T-cell (primary cell): ENCODE measurements at regions not wholly inside any gene's neighbourhood (a gene's known extent, or its start where the extent isn't known, plus 50 kb on each side); places are given as distances from the start of the nearest gene placed in this dataset.

Source experiments
- ATAC-seq, 4 experiments: fragments of 200-7000 bp in 3 of 4; fragments of 150-1000 bp in 1 of 4; cut with Tn5 transposase; replicated peaks in 1 of 4; 1 replicate in 3 of 4; 2 replicates in 1 of 4; pipeline ENCODE4 v1.10.0; 2021; ENCODE audit warnings: moderate library complexity in 3 of 4, mild to moderate bottlenecking in 2 of 4, moderate number of reproducible peaks in 1 of 4
- CTCF ChIA-PET, 2 donors: fragments of 300-600 bp; sonication (Branson Sonifier 250); formaldehyde crosslinking; loops; one replicate each; lab custom pipeline; 2022; ENCODE audit warnings: antibody characterized with exemption in 2 of 2; lab: Charles Lee
- POLR2A ChIA-PET, 2 donors: fragments of 300-600 bp; sonication (Branson Sonifier 250); formaldehyde crosslinking; loops; one replicate each; lab custom pipeline; 2022; ENCODE audit warnings: antibody characterized with exemption in 2 of 2; lab: Charles Lee
- DNase-seq, 35 experiments: peaks; one replicate each; pipeline versions ENCODE4 v3.0.0 to v3.0.0-alpha.2; 2013 to 2023
- H3K27ac ChIP-seq: one replicate; pipeline ENCODE4 v1.5.1; 2013; ENCODE audit warnings: low read length
- H3K27me3 ChIP-seq, 2 experiments: replicated peaks in 1 of 2; 1 replicate in 1 of 2; 2 replicates in 1 of 2; pipeline versions ENCODE4 v1.6.1 to v1.7.0; 2013; ENCODE audit warnings: low read length in 1 of 2, mixed read lengths in 1 of 2; ENCODE audit not compliant: control insufficient read depth in 2 of 2, insufficient read depth in 2 of 2; ENCODE audit errors: extremely low read depth in 1 of 2
- H3K36me3 ChIP-seq, 2 donors: 1 replicate in 1 of 2; 2 replicates in 1 of 2; pipeline versions ENCODE4 v1.6.1 to v1.7.0; 2013; ENCODE audit warnings: low read length in 1 of 2; ENCODE audit not compliant: control insufficient read depth in 2 of 2, insufficient read depth in 1 of 2; ENCODE audit errors: extremely low read depth in 1 of 2
- H3K4me1 ChIP-seq, 2 experiments: 1 replicate in 1 of 2; 2 replicates in 1 of 2; pipeline versions ENCODE4 v1.6.1 to v1.7.0; 2013; ENCODE audit warnings: low read length in 2 of 2, mixed read lengths in 1 of 2; ENCODE audit not compliant: insufficient read depth in 2 of 2, control insufficient read depth in 1 of 2; ENCODE audit errors: extremely low read depth in 1 of 2
- H3K4me3 ChIP-seq, 2 donors: 1 replicate in 1 of 2; 2 replicates in 1 of 2; pipeline versions ENCODE4 v1.5.1 to v1.7.0; 2013; ENCODE audit warnings: mild to moderate bottlenecking in 2 of 2, low read length in 1 of 2, moderate library complexity in 1 of 2; ENCODE audit not compliant: control insufficient read depth in 1 of 2; ENCODE audit errors: extremely low read depth in 1 of 2
- H3K9me3 ChIP-seq: 2 replicates; pipeline ENCODE4 v1.7.0; 2013
- H3K27ac Mint-ChIP-seq, 2 donors: one replicate each; pipeline ENCODE4 v1.8.0; 2020 to 2021; ENCODE audit warnings: mild to moderate bottlenecking in 2 of 2, mixed read lengths in 2 of 2
- H3K27me3 Mint-ChIP-seq, 2 donors: one replicate each; pipeline ENCODE4 v1.8.0; 2021 to 2022; ENCODE audit warnings: mixed read lengths in 2 of 2
- H3K36me3 Mint-ChIP-seq: one replicate; pipeline ENCODE4 v1.8.0; 2021; ENCODE audit warnings: mixed read lengths
- H3K4me1 Mint-ChIP-seq, 3 donors: one replicate each; pipeline ENCODE4 v1.8.0; 2020 to 2022; ENCODE audit warnings: mixed read lengths in 3 of 3, mild to moderate bottlenecking in 1 of 3
- H3K4me3 Mint-ChIP-seq, 3 donors: one replicate each; pipeline ENCODE4 v1.8.0; 2020 to 2022; ENCODE audit warnings: mild to moderate bottlenecking in 3 of 3, mixed read lengths in 3 of 3, moderate library complexity in 3 of 3
- H3K9me3 Mint-ChIP-seq, 3 donors: one replicate each; pipeline ENCODE4 v1.8.0; 2020 to 2022; ENCODE audit warnings: mixed read lengths in 3 of 3
- WGBS: methylation state at CpG from one replicate; pipeline ENCODE4 v1.1.5; 2013; ENCODE audit warnings: missing lambda C conversion rate; ENCODE audit not compliant: insufficient coverage; 5-methylcytosine and 5-hydroxymethylcytosine counted together

GRCh38 chr3:176505878-176506621 lies 691.2 kb downstream of the TBL1XR1 start:
- POLR2A ChIA-PET = no interaction called here
- Mint-ChIP-seq H3K27ac (no peak overlapping the region), H3K27me3 (no peaks in the 10 kb centered on the region), H3K9me3 (peaks cover 0 to 10% (median 4%) of the 10 kb centered on the region in 3 donors), H3K4me3 (no peak overlapping the region), H3K4me1 (no peaks in the 10 kb centered on the region), H3K36me3 (no peaks in the 10 kb centered on the region)
- CTCF ChIA-PET = no interaction called here
- H3K36me3 ChIP-seq = no peaks in the 10 kb centered on the region
- H3K27me3 ChIP-seq = peaks cover 0 to 3% of the 10 kb centered on the region in 2 experiments
- WGBS = 61% methylated on average over 3 of the region's 9 CpGs
- no peaks in the 10 kb centered on the region for H3K9me3 ChIP-seq
- H3K4me3 ChIP-seq = no peak overlapping the region
- H3K4me1 ChIP-seq = no peaks in the 10 kb centered on the region
- DNase-seq = no peak
- H3K27ac ChIP-seq = no peak overlapping the region
- no peak for ATAC-seq

GRCh38 chr3:176491084-176491483 lies 706.2 kb downstream of the TBL1XR1 start:
- H3K4me3 Mint-ChIP-seq = no peak overlapping the region

GRCh38 chr3:176490357-176490756 lies 706.9 kb downstream of the TBL1XR1 start:
- no peaks in the 10 kb centered on the region for H3K4me1 ChIP-seq
- no peak for DNase-seq
- no peaks in the 10 kb centered on the region for H3K4me1 Mint-ChIP-seq
- no peaks in the 10 kb centered on the region for H3K36me3 Mint-ChIP-seq
- CTCF ChIA-PET = no interaction called here
- H3K4me3 ChIP-seq = no peak overlapping the region
- H3K27ac Mint-ChIP-seq = no peak overlapping the region
- no peaks in the 10 kb centered on the region for H3K9me3 ChIP-seq
- WGBS = 65% methylated on average over 2 of the region's 2 CpGs
- no peak for ATAC-seq
- peaks cover 0 to 2% of the 10 kb centered on the region in 2 experiments for H3K27me3 ChIP-seq
- H3K36me3 ChIP-seq = no peaks in the 10 kb centered on the region
- no peak overlapping the region for H3K27ac ChIP-seq
- H3K4me3 Mint-ChIP-seq = no peak overlapping the region
- POLR2A ChIA-PET = no interaction called here
- no peaks in the 10 kb centered on the region for H3K27me3 Mint-ChIP-seq
- H3K9me3 Mint-ChIP-seq = peaks cover 0 to 3% (median 0%) of the 10 kb centered on the region in 3 donors

More at GRCh38 chr3:176491084-176491483, 706.2 kb downstream of the TBL1XR1 start:
- Histone ChIP-seq H3K4me3 (no peak overlapping the region), H3K4me1 (no peaks in the 10 kb centered on the region), H3K36me3 (no peaks in the 10 kb centered on the region), H3K27me3 (no peaks in the 10 kb centered on the region), H3K9me3 (no peaks in the 10 kb centered on the region), H3K27ac (no peak overlapping the region)
- peaks cover 0 to 3% (median 0%) of the 10 kb centered on the region in 3 donors for H3K9me3 Mint-ChIP-seq
- no peaks in the 10 kb centered on the region for H3K36me3 Mint-ChIP-seq
- POLR2A ChIA-PET = no interaction called here
- no peaks in the 10 kb centered on the region for H3K4me1 Mint-ChIP-seq
- no peak for ATAC-seq
- no peak overlapping the region for H3K27ac Mint-ChIP-seq
- DNase-seq = no peak
- no CpG with 5 or more reads among the region's 3 CpGs for WGBS
- CTCF ChIA-PET = no interaction called here
- H3K27me3 Mint-ChIP-seq = no peaks in the 10 kb centered on the region

GRCh38 chr3:176479248-176479647 lies 718.0 kb downstream of the TBL1XR1 start:
- 75% methylated on average over 1 of the region's 6 CpGs for WGBS
- ChIA-PET CTCF (no interaction called here), POLR2A (no interaction called here)
- Histone ChIP-seq H3K4me3 (no peak overlapping the region), H3K9me3 (no peaks in the 10 kb centered on the region), H3K27me3 (no peaks in the 10 kb centered on the region), H3K4me1 (no peaks in the 10 kb centered on the region), H3K27ac (no peak overlapping the region), H3K36me3 (no peaks in the 10 kb centered on the region)
- H3K36me3 Mint-ChIP-seq = no peaks in the 10 kb centered on the region
- H3K4me1 Mint-ChIP-seq = no peaks in the 10 kb centered on the region
- DNase-seq (no peak), ATAC-seq (no peak)
- no peaks in the 10 kb centered on the region for H3K27me3 Mint-ChIP-seq
- H3K9me3 Mint-ChIP-seq = peaks cover 5 to 26% (median 9%) of the 10 kb centered on the region in 3 donors
- no peak overlapping the region for H3K4me3 Mint-ChIP-seq
- no peak overlapping the region for H3K27ac Mint-ChIP-seq

- Histone ChIP-seq H3K36me3 (no peaks in the 10 kb centered on the region), H3K4me3 (no peak overlapping the region), H3K27ac (no peak overlapping the region), H3K27me3 (no peaks in the 10 kb centered on the region), H3K9me3 (no peaks in the 10 kb centered on the region), H3K4me1 (no peaks in the 10 kb centered on the region)
- H3K27me3 Mint-ChIP-seq = no peaks in the 10 kb centered on the region
- ChIA-PET CTCF (no interaction called here), POLR2A (no interaction called here)
- no peak for DNase-seq
- no peaks in the 10 kb centered on the region for H3K4me1 Mint-ChIP-seq
- no peak for ATAC-seq
- H3K36me3 Mint-ChIP-seq = no peaks in the 10 kb centered on the region
- no peak overlapping the region for H3K4me3 Mint-ChIP-seq
- no CpG with 5 or more reads among the region's 6 CpGs for WGBS
- H3K27ac Mint-ChIP-seq = no peak overlapping the region
- H3K9me3 Mint-ChIP-seq = peaks cover 4 to 18% (median 10%) of the 10 kb centered on the region in 3 donors
Measured at GRCh38 chr3:176469694-176470205, 727.5 kb downstream of the TBL1XR1 start.

- H3K4me3 ChIP-seq = no peak overlapping the region
- ChIA-PET CTCF (no interaction called here), POLR2A (no interaction called here)
- no peaks in the 10 kb centered on the region for H3K27me3 ChIP-seq
- no peaks in the 10 kb centered on the region for H3K36me3 ChIP-seq
- no peak for ATAC-seq
- WGBS = no CpG with 5 or more reads among the region's 2 CpGs
- Mint-ChIP-seq H3K4me1 (no peaks in the 10 kb centered on the region), H3K36me3 (no peaks in the 10 kb centered on the region), H3K4me3 (no peak overlapping the region), H3K9me3 (peaks cover 0 to 11% (median 4%) of the 10 kb centered on the region in 3 donors), H3K27ac (no peak overlapping the region), H3K27me3 (no peaks in the 10 kb centered on the region)
- no peak for DNase-seq
- H3K4me1 ChIP-seq = no peaks in the 10 kb centered on the region
- no peak overlapping the region for H3K27ac ChIP-seq
- H3K9me3 ChIP-seq = no peaks in the 10 kb centered on the region
Measured at GRCh38 chr3:176463610-176464009, 733.7 kb downstream of the TBL1XR1 start.
